Calu3 (cell line): ENCODE measurements at regions not wholly inside any gene's neighbourhood (a gene's known extent, or its start where the extent isn't known, plus 50 kb on each side); places are given as distances from the start of the nearest gene placed in this dataset.
A peak's percentile ranks its signal among the peaks of the same experiment; 100 is the strongest.
"Not testable (repeated sequence)": the region's sequence is repeated elsewhere in the genome, so short reads cannot be mapped to it uniquely, and the experiment has no call there.

Experiments used
- BruUV-seq: library from RNA; stranded (reverse); fragments of 400-500 nt; replicated peaks from 2 replicates; lab custom pipeline; 2021; lab: Mats Ljungman, UMichigan
- CTCF ChIA-PET: fragments of 300-600 bp; sonication (Branson Sonifier 250); formaldehyde crosslinking; loops from one replicate; lab custom pipeline; 2022; ENCODE audit warnings: antibody characterized with exemption; lab: Charles Lee
- DNase-seq: peaks from one replicate; pipeline ENCODE4 v3.0.0; 2022
- H3K27ac Mint-ChIP-seq: one replicate; pipeline ENCODE4 v1.8.0; 2022; ENCODE audit warnings: mixed read lengths; ENCODE audit not compliant: unreplicated experiment
- H3K27me3 Mint-ChIP-seq: one replicate; pipeline ENCODE4 v1.8.0; 2022; ENCODE audit warnings: mixed read lengths; ENCODE audit not compliant: unreplicated experiment
- H3K36me3 Mint-ChIP-seq: one replicate; pipeline ENCODE4 v1.8.0; 2022; ENCODE audit warnings: mild to moderate bottlenecking, moderate library complexity, mixed read lengths; ENCODE audit not compliant: insufficient read depth, unreplicated experiment
- H3K4me1 Mint-ChIP-seq: one replicate; pipeline ENCODE4 v1.8.0; 2022; ENCODE audit warnings: mild to moderate bottlenecking, low read depth, mixed read lengths; ENCODE audit not compliant: unreplicated experiment
- H3K4me3 Mint-ChIP-seq: one replicate; pipeline ENCODE4 v1.8.0; 2022; ENCODE audit warnings: mild to moderate bottlenecking, low read depth, moderate library complexity, mixed read lengths; ENCODE audit not compliant: unreplicated experiment
- H3K9me3 Mint-ChIP-seq: one replicate; pipeline ENCODE4 v1.8.0; 2022; ENCODE audit warnings: low read depth, mixed read lengths; ENCODE audit not compliant: unreplicated experiment
- CTCF ChIP-seq: fragments of 200-600 bp; IDR thresholded peaks from one replicate; pipeline ENCODE4 v1.8.0; 2022; ENCODE audit warnings: antibody characterized with exemption; ENCODE audit not compliant: unreplicated experiment
- intact Hi-C: fragments of 100-400 bp; cut with micrococcal nuclease; formaldehyde crosslinking; loops from one replicate; pipeline ENCODE4 v1.10.0; 2022; ENCODE audit not compliant: unreplicated experiment

- peaks cover 13% of the 10 kb centered on the region for H3K27me3 Mint-ChIP-seq
- no peaks in the 10 kb centered on the region for H3K36me3 Mint-ChIP-seq
- no peak overlapping the region for H3K27ac Mint-ChIP-seq
- CTCF ChIA-PET, result no interaction called here
- H3K4me3 Mint-ChIP-seq, result no peak overlapping the region
- TF ChIP-seq CTCF, result no peak
- no TSS peak for BruUV-seq
- intact Hi-C loops, result no loop called here
- DNase-seq, result no peak
- no peaks in the 10 kb centered on the region for H3K9me3 Mint-ChIP-seq
- H3K4me1 Mint-ChIP-seq, result no peaks in the 10 kb centered on the region
Observed at GRCh38 chr3:139269984-139270383, 73.8 kb upstream of the MRPS22 start.

- H3K9me3 Mint-ChIP-seq, H3K27ac Mint-ChIP-seq, H3K36me3 Mint-ChIP-seq, H3K4me1 Mint-ChIP-seq, intact Hi-C loops, CTCF ChIA-PET, DNase-seq, BruUV-seq, H3K4me3 Mint-ChIP-seq: not testable (repeated sequence)
- H3K27me3 Mint-ChIP-seq, result peaks cover 13% of the 10 kb centered on the region
Observed at GRCh38 chr3:139270652-139271051, 73.2 kb upstream of the MRPS22 start.

GRCh38 chr3:139280027-139280671 is 63.7 kb upstream of the MRPS22 start:
- Mint-ChIP-seq H3K27me3 (peaks cover 14% of the 10 kb centered on the region), H3K4me3 (no peak overlapping the region), H3K36me3 (no peaks in the 10 kb centered on the region), H3K27ac (no peak overlapping the region), H3K9me3 (no peaks in the 10 kb centered on the region), H3K4me1 (peaks cover 10% of the 10 kb centered on the region)
- BruUV-seq, result no TSS peak
- CTCF ChIA-PET, result interaction anchor here (0.6 kb wide), 2 partner anchors 25 to 1548 kb away, joined by 3 read pairs; no protein-coding TSS in a partner anchor
- intact Hi-C loops, result no loop called here
- TF ChIP-seq CTCF, result no peak
- DNase-seq, result peak; percentile 36

GRCh38 chr3:139281096-139281495 is 62.7 kb upstream of the MRPS22 start:
- CTCF ChIA-PET, result interaction anchor here (0.7 kb wide), 1 partner anchor 346 kb away, joined by 3 read pairs; no protein-coding TSS in a partner anchor
- Mint-ChIP-seq H3K4me3 (no peak overlapping the region), H3K27ac (no peak overlapping the region), H3K27me3 (peaks cover 14% of the 10 kb centered on the region), H3K9me3 (no peaks in the 10 kb centered on the region), H3K36me3 (no peaks in the 10 kb centered on the region), H3K4me1 (peaks cover 10% of the 10 kb centered on the region)
- intact Hi-C loops, result no loop called here
- no TSS peak for BruUV-seq
- DNase-seq, result no peak
- no peak for TF ChIP-seq CTCF

GRCh38 chr3:139281522-139282196 is 62.2 kb upstream of the MRPS22 start:
- H3K36me3 Mint-ChIP-seq, result no peaks in the 10 kb centered on the region
- peaks cover 10% of the 10 kb centered on the region for H3K4me1 Mint-ChIP-seq

More at GRCh38 chr3:139281522-139282196, 62.2 kb upstream of the MRPS22 start:
- BruUV-seq, result no TSS peak
- Mint-ChIP-seq H3K9me3 (no peaks in the 10 kb centered on the region), H3K27ac (no peak overlapping the region), H3K27me3 (peaks cover 14% of the 10 kb centered on the region), H3K4me3 (no peak overlapping the region)
- CTCF ChIA-PET, result no interaction called here
- TF ChIP-seq CTCF, result no peak
- no peak for DNase-seq
- intact Hi-C loops, result no loop called here
